Mesodermal cell (in vitro differentiated cells): ENCODE measurements at regions not wholly inside any gene's neighbourhood (a gene's known extent, or its start where the extent isn't known, plus 50 kb on each side); places are given as distances from the start of the nearest gene placed in this dataset.

Experiments used
- H3K27ac ChIP-seq: 2 replicates; pipeline ENCODE4 v1.7.0; 2013; ENCODE audit warnings: mild to moderate bottlenecking, low read depth, low read length, moderate library complexity; ENCODE audit not compliant: severe bottlenecking
- H3K36me3 ChIP-seq: 2 replicates; pipeline ENCODE4 v1.7.1; 2013; ENCODE audit warnings: mild to moderate bottlenecking, low read length, moderate library complexity; ENCODE audit not compliant: control insufficient read depth, insufficient read depth
- H3K4me1 ChIP-seq: one replicate; pipeline ENCODE4 v1.7.1; 2013; ENCODE audit warnings: mild to moderate bottlenecking, low read length; ENCODE audit not compliant: insufficient read depth, control insufficient read depth, poor library complexity, severe bottlenecking
- H3K4me3 ChIP-seq: 2 replicates; pipeline ENCODE4 v1.7.0; 2013; ENCODE audit warnings: low read length, control low read depth, mild to moderate bottlenecking; ENCODE audit not compliant: insufficient read depth, poor library complexity, severe bottlenecking; ENCODE audit errors: extremely low read depth
- H3K9me3 ChIP-seq: 2 replicates; pipeline ENCODE4 v1.7.1; 2013; ENCODE audit warnings: mild to moderate bottlenecking, low read length, moderate library complexity; ENCODE audit not compliant: control insufficient read depth
- WGBS, 2 experiments: methylation state at CpG; one replicate each; pipeline ENCODE4 v1.1.5; 2013; ENCODE audit warnings: missing lambda C conversion rate in 2 of 2; ENCODE audit not compliant: insufficient coverage in 2 of 2; 5-methylcytosine and 5-hydroxymethylcytosine counted together

GRCh38 chr17:69961501-69962145 lies 113.4 kb upstream of the KCNJ16 start:
- no peaks in the 10 kb centered on the region for H3K9me3 ChIP-seq
- H3K4me1 ChIP-seq: no peaks in the 10 kb centered on the region
- no peaks in the 10 kb centered on the region for H3K36me3 ChIP-seq
- no peak overlapping the region for H3K27ac ChIP-seq
- H3K4me3 ChIP-seq: no peak overlapping the region
- WGBS, 2 experiments: 51 to 58% methylated on average over 6 to 7 of the region's 7 CpGs

- no peaks in the 10 kb centered on the region for H3K4me1 ChIP-seq
- no peaks in the 10 kb centered on the region for H3K9me3 ChIP-seq
- H3K4me3 ChIP-seq: no peak overlapping the region
- H3K27ac ChIP-seq: no peak overlapping the region
- WGBS, 2 experiments: 100% methylated on average over 1 of the region's 2 CpGs
- H3K36me3 ChIP-seq: no peaks in the 10 kb centered on the region
Observed at GRCh38 chr17:69962436-69962995, 112.5 kb upstream of the KCNJ16 start.

DNA sequence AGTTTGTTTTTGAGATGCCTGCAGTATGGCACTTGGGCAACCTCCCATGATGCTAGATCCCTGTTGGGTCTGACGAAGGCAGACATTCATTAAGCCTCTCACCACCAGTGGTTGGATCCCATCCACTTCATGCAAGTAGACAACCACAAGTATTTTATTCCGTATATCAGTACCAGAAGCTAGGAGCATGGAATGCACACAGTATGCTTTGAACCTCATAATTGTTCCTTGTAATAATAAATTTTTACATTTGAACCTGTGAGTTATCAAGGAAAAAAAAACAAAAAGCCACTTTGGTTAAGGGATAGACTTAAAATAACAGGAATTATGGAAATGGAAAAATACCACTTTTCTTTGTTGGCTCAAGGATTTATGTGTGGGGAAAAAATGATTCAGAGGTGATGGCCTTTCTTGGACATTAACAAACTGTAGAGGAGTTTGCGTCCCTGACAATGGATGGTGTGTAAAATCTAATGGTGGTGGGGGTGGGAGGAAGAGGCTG lies 107.1 kb upstream of the KCNJ16 start:
- H3K4me3 ChIP-seq: no peak overlapping the region
- H3K36me3 ChIP-seq: no peaks in the 10 kb centered on the region
- 84 to 89% methylated on average over 2 of the region's 3 CpGs for WGBS, 2 experiments
- no peaks in the 10 kb centered on the region for H3K9me3 ChIP-seq
- H3K27ac ChIP-seq: no peak overlapping the region
- H3K4me1 ChIP-seq: no peaks in the 10 kb centered on the region

- Histone ChIP-seq H3K9me3 (peaks cover 5% of the 10 kb centered on the region), H3K4me3 (no peak overlapping the region), H3K4me1 (no peaks in the 10 kb centered on the region), H3K27ac (no peak overlapping the region), H3K36me3 (no peaks in the 10 kb centered on the region)
- WGBS, 2 experiments: 100% methylated on average over 1 of the region's 2 CpGs; no CpG with 5 or more reads in 1 of the 2 experiments
Observed at GRCh38 chr17:69969897-69970296, 105.1 kb upstream of the KCNJ16 start.

DNA sequence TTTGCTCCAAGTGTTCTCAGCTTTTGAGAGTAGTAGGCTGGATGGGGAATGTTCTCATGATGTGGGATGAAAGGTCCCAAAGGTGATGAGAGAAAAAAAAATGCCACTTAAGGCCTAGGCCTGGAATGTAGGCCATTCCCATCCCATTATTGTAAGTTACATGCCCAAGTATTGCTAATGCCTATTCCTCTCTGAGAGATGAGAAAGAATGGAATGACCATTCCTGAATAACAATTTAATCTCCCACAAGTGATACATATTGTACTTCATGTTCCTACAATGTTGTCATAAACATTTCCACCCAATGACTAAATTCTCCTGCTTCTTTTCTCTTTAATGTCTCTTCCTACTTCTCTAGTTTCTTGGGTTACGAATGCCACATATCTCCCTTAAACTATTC lies 102.8 kb upstream of the KCNJ16 start:
- Histone ChIP-seq H3K27ac (no peak overlapping the region), H3K36me3 (no peaks in the 10 kb centered on the region), H3K9me3 (peaks cover 5% of the 10 kb centered on the region), H3K4me3 (no peak overlapping the region), H3K4me1 (no peaks in the 10 kb centered on the region)
- 100% methylated on average over 1 of the region's 1 CpG; no CpG with 5 or more reads in 1 of the 2 experiments for WGBS, 2 experiments

GRCh38 chr17:69975808-69976207 lies 99.2 kb upstream of the KCNJ16 start:
- WGBS, 2 experiments: no CpG with 5 or more reads among the region's 1 CpG
- H3K4me3 ChIP-seq: no peak overlapping the region
- peaks cover 5% of the 10 kb centered on the region for H3K9me3 ChIP-seq
- H3K4me1 ChIP-seq: peaks cover 5% of the 10 kb centered on the region
- H3K36me3 ChIP-seq: no peaks in the 10 kb centered on the region
- H3K27ac ChIP-seq: no peak overlapping the region

GRCh38 chr17:69978056-69978646 lies 96.9 kb upstream of the KCNJ16 start:
- Histone ChIP-seq H3K9me3 (peaks cover 5% of the 10 kb centered on the region), H3K36me3 (no peaks in the 10 kb centered on the region), H3K27ac (no peak overlapping the region), H3K4me1 (peaks cover 5% of the 10 kb centered on the region), H3K4me3 (no peak overlapping the region)
- WGBS, 2 experiments: 100% methylated on average over 1 of the region's 1 CpG

- Histone ChIP-seq H3K9me3 (no peaks in the 10 kb centered on the region), H3K4me1 (peaks cover 5% of the 10 kb centered on the region), H3K4me3 (no peak overlapping the region), H3K36me3 (no peaks in the 10 kb centered on the region), H3K27ac (no peak overlapping the region)
- 87% methylated on average over 3 of the region's 5 CpGs; no CpG with 5 or more reads in 1 of the 2 experiments for WGBS, 2 experiments
Observed at GRCh38 chr17:69981441-69981840, 93.6 kb upstream of the KCNJ16 start.

GRCh38 chr17:69995476-69995875 lies 79.5 kb upstream of the KCNJ16 start:
- no peak overlapping the region for H3K27ac ChIP-seq
- peaks cover 18% of the 10 kb centered on the region for H3K4me1 ChIP-seq
- WGBS, 2 experiments: 83 to 95% methylated on average over 2 of the region's 2 CpGs
- H3K9me3 ChIP-seq: no peaks in the 10 kb centered on the region
- H3K4me3 ChIP-seq: no peak overlapping the region
- no peaks in the 10 kb centered on the region for H3K36me3 ChIP-seq

DNA sequence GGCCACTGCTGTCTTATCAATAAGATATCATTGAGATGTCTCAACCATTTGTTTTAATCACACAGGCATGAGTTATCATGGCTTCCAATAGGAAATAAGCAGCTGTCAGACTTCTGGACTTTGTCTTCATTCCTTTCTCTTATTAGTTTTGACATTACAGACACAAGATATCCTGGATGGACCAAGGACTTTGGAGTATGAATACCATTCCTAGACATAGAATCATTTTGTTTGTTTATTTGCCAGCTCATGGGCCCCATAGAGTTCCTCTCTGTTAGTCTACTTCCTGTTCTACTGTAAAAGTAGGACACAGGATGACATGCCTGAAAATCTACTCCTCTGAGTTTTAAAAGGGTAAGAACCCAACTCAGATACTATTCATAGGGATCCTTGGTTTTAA lies 77.7 kb upstream of the KCNJ16 start:
- H3K36me3 ChIP-seq: no peaks in the 10 kb centered on the region
- H3K4me1 ChIP-seq: peaks cover 14% of the 10 kb centered on the region
- no peak overlapping the region for H3K4me3 ChIP-seq
- H3K27ac ChIP-seq: no peak overlapping the region
- H3K9me3 ChIP-seq: no peaks in the 10 kb centered on the region

DNA sequence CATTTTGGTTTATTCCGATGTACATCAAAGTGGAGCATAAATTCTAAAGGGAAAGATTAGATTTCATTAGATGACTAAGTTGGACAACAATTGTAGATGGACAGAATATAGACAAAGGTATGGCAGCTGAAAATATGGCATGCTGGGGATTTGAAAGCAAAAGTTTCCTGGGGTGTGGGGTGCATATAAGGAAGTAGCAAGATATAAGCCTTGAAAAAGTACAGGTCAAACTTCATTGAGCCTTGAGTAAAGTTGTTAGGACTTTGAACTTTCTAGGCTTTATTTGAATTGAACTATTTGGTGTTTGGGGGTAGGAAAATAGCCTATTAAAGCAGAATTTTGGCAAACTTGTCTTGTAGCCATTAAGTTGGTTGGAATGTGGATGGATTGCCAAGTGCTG lies 75.8 kb upstream of the KCNJ16 start:
- no peaks in the 10 kb centered on the region for H3K9me3 ChIP-seq
- H3K27ac ChIP-seq: no peak overlapping the region
- H3K4me3 ChIP-seq: no peak overlapping the region
- peaks cover 9% of the 10 kb centered on the region for H3K4me1 ChIP-seq
- no peaks in the 10 kb centered on the region for H3K36me3 ChIP-seq
- WGBS, 2 experiments: 83 to 100% methylated on average over 1 of the region's 1 CpG
